HepG2 (cell line): ENCODE measurements at regions not wholly inside any gene's neighbourhood (a gene's known extent, or its start where the extent isn't known, plus 50 kb on each side); places are given as distances from the start of the nearest gene placed in this dataset.

Source experiments
- ATAC-seq: fragments of 200-7000 bp; cut with Tn5 transposase; 3 replicates; pipeline ENCODE4 v1.9.1; 2020; ENCODE audit warnings: mild to moderate bottlenecking, moderate library complexity
- BruUV-seq: library from RNA; stranded (reverse); fragments of 400-500 nt; replicated peaks from 2 replicates; lab custom pipeline; 2021; lab: Mats Ljungman, UMichigan
- CTCF ChIA-PET: fragments of 300-600 bp; formaldehyde crosslinking; extraction: SDS; loops from one replicate; lab custom pipeline; 2021; ENCODE audit warnings: low total read pairs, inconsistent platforms, low intra/inter-chr PET ratio; lab: Yijun Ruan, JAX
- POLR2A ChIA-PET: fragments of 350-600 bp; sonication (Branson Sonifier 250); formaldehyde crosslinking; loops from one replicate; lab custom pipeline; 2020; ENCODE audit warnings: antibody characterized with exemption, inconsistent platforms; lab: Yijun Ruan, JAX
- DNase-seq: peaks from one replicate; pipeline ENCODE4 v3.0.0-alpha.2; 2015; ENCODE audit warnings: low spot score
- FAIRE-seq: peaks from 3 replicates; lab custom pipeline; 2011; peaks lifted over from hg19 to GRCh38; lab: Jason Lieb, UNC
- H2AFZ ChIP-seq: one replicate; pipeline ENCODE4 v1.6.1; 2011; ENCODE audit warnings: low read length, inconsistent platforms
- H3K27ac ChIP-seq: fragments of 300-600 bp; 3 replicates; pipeline ENCODE4 v1.8.0; 2011; ENCODE audit warnings: mixed run types, mild to moderate bottlenecking, mixed read lengths, low read length, inconsistent platforms; ENCODE audit not compliant: insufficient read depth; ENCODE audit errors: extremely low read length
- H3K27me3 ChIP-seq, 2 experiments: fragments of 200-600 bp in 1 of 2; 2 replicates in 1 of 2; 3 replicates in 1 of 2; pipeline versions ENCODE4 v1.6.0 to v1.8.0; 2011; ENCODE audit warnings: low read length in 2 of 2, mild to moderate bottlenecking in 2 of 2, moderate library complexity in 2 of 2, inconsistent platforms in 1 of 2; ENCODE audit not compliant: insufficient read depth in 2 of 2, control insufficient read depth in 1 of 2
- H3K36me3 ChIP-seq, 2 experiments: fragments of 200-600 bp in 1 of 2; replicated peaks in 1 of 2; 2 replicates in 1 of 2; 3 replicates in 1 of 2; pipeline versions ENCODE4 v1.5.1 to v1.8.0; 2011; ENCODE audit warnings: low read length in 2 of 2, inconsistent platforms in 1 of 2; ENCODE audit not compliant: insufficient read depth in 2 of 2, control insufficient read depth in 1 of 2
- H3K4me1 ChIP-seq: 2 replicates; pipeline ENCODE4 v1.5.1; 2012; ENCODE audit warnings: low read length, inconsistent platforms; ENCODE audit not compliant: insufficient read depth
- H3K4me2 ChIP-seq: 2 replicates; pipeline ENCODE4 v1.6.0; 2011; ENCODE audit warnings: low read depth, low read length, inconsistent platforms
- H3K4me3 ChIP-seq, 3 experiments: fragments of 200-600 bp in 1 of 3; sonication (generic), shearing (Covaris generic) in 1 of 3; replicated peaks in 1 of 3; 2 replicates each; pipeline ENCODE4 v1.5.1; 2011 to 2016; ENCODE audit warnings: low read length in 3 of 3, inconsistent platforms in 2 of 3, low read depth in 2 of 3, mild to moderate bottlenecking in 2 of 3, control low read depth in 1 of 3, mixed read lengths in 1 of 3; ENCODE audit not compliant: insufficient read depth in 1 of 3
- H3K79me2 ChIP-seq: one replicate; pipeline ENCODE4 v1.6.1; 2011; ENCODE audit warnings: low read length, inconsistent platforms; ENCODE audit not compliant: insufficient read depth
- H3K9ac ChIP-seq: 2 replicates; pipeline ENCODE4 v1.6.0; 2011; ENCODE audit warnings: mild to moderate bottlenecking, low read depth, low read length, inconsistent platforms; ENCODE audit not compliant: insufficient read depth
- H3K9me3 ChIP-seq: 2 replicates; pipeline ENCODE4 v1.5.1; 2012; ENCODE audit warnings: mild to moderate bottlenecking, low read length
- H4K20me1 ChIP-seq: 2 replicates; pipeline ENCODE4 v1.6.0; 2011; ENCODE audit warnings: inconsistent platforms, mild to moderate bottlenecking, low read length, moderate library complexity; ENCODE audit not compliant: insufficient read depth
- MIER2 ChIP-seq: IDR thresholded peaks from 2 replicates; pipeline ENCODE4 v1.6.1; 2016; ENCODE audit warnings: missing biosample characterization, missing genetic modification reagents
- PLRG1 ChIP-seq: fragments of 450-650 bp; conservative IDR thresholded peaks from 2 replicates; pipeline ENCODE4 v1.6.1; 2016
- RFXANK ChIP-seq: IDR thresholded peaks from 2 replicates; pipeline ENCODE4 v1.6.1; 2016
- SOX6 ChIP-seq, 2 experiments: fragments of 450-650 bp in 1 of 2; sonication (generic) in 1 of 2; formaldehyde crosslinking in 1 of 2; IDR thresholded peaks; 2 replicates each; pipeline versions ENCODE4 v1.4.0 to v1.6.1; 2017 to 2020; ENCODE audit warnings: antibody characterized with exemption in 1 of 2, mild to moderate bottlenecking in 1 of 2, missing genetic modification reagents in 1 of 2
- ZBTB21 ChIP-seq: sonication (generic); formaldehyde crosslinking; IDR thresholded peaks from 2 replicates; pipeline ENCODE4 v1.4.0; 2020; ENCODE audit warnings: missing genetic modification reagents
- ZNF546 ChIP-seq: sonication (generic); formaldehyde crosslinking; conservative IDR thresholded peaks from 2 replicates; pipeline ENCODE4 v1.8.1; 2023; ENCODE audit warnings: mild to moderate bottlenecking, missing genetic modification reagents
- ZNF615 ChIP-seq: sonication (generic); formaldehyde crosslinking; IDR thresholded peaks from 2 replicates; pipeline ENCODE4 v1.5.0; 2020; ENCODE audit warnings: mild to moderate bottlenecking, missing genetic modification reagents, borderline replicate concordance
- WGBS: methylation state at CpG from one replicate; pipeline ENCODE4 v1.1.6; 2017; ENCODE audit warnings: low lambda C conversion rate; 5-methylcytosine and 5-hydroxymethylcytosine counted together
- in situ Hi-C: cut with HindIII; loops from 2 replicates; pipeline ENCODE4 v1.10.0; 2017; ENCODE audit warnings: low pct_unique_long_range_greater_than_20kb; ENCODE audit not compliant: extremely low pct_ligation_motif_present
- intact Hi-C: fragments of 100-400 bp; cut with micrococcal nuclease; formaldehyde crosslinking; loops from one replicate; pipeline ENCODE4 v1.10.0; 2022; ENCODE audit not compliant: unreplicated experiment
- TF ChIP-seq, protein P1 (sequence below): sonication (generic); formaldehyde crosslinking; IDR thresholded peaks from 2 replicates; pipeline ENCODE4 v1.4.0; 2020; ENCODE audit warnings: missing genetic modification reagents, borderline replicate concordance
- TF ChIP-seq, protein P2 (sequence below): sonication (generic); formaldehyde crosslinking; IDR thresholded peaks from 2 replicates; pipeline ENCODE4 v1.4.0; 2020; ENCODE audit warnings: missing genetic modification reagents
- TF ChIP-seq, protein P3 (sequence below): IDR thresholded peaks from 2 replicates; pipeline ENCODE4 v1.4.0; 2020; ENCODE audit warnings: mild to moderate bottlenecking, missing genetic modification reagents
- TF ChIP-seq, protein P4 (sequence below), 2 experiments: sonication (generic) in 1 of 2; formaldehyde crosslinking in 1 of 2; IDR thresholded peaks; 2 replicates each; pipeline versions ENCODE4 v1.5.1 to v1.6.1; 2011 to 2020; ENCODE audit warnings: borderline replicate concordance in 1 of 2, low read depth in 1 of 2, low read length in 1 of 2, mild to moderate bottlenecking in 1 of 2, missing genetic modification reagents in 1 of 2, moderate library complexity in 1 of 2

DNA sequence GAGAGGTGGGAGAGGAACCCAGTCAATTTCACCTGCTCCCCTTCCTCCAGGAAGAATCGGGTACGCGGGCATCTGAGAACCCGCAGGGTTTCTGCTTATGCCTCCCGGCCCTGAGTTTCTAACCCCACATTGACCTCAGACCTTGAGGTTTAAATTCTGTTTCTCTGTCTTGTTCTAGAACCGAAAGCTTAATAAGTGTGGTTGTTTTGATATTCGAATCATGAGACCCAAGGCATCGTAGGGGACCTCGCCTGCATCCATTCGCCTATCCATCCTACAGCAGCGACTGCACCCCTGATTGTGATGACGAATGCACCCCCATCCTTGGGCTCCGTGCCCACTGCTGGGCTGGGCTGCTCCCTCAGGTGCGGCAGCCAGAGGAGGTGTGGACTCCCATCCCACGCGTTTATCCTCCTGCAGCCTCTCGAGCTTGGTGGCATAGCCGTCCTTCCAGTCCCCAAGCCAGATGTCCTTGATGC is 80.8 kb upstream of the IER5L start:
- Histone ChIP-seq H3K4me1 (peaks cover 8% of the 10 kb centered on the region), H3K9ac (no peak overlapping the region), H3K9me3 (no peaks in the 10 kb centered on the region), H3K27me3 (peaks cover 3 to 81% of the 10 kb centered on the region in 2 experiments; a peak in 4 of 5 replicates), H3K79me2 (no peaks in the 10 kb centered on the region), H4K20me1 (no peaks in the 10 kb centered on the region), H3K4me3 (no peak overlapping the region), H3K27ac (no peak overlapping the region), H3K4me2 (no peak overlapping the region), H2AFZ (no peak overlapping the region), H3K36me3 (no peaks in the 10 kb centered on the region)
- 46% methylated on average over 18 of the region's 18 CpGs for WGBS
- ATAC-seq = no peak
- FAIRE-seq = no peak
- in situ Hi-C loops (no loop called here), intact Hi-C loops (loop anchor here (10.0 kb wide), 1 partner anchor 86 kb away; no protein-coding TSS in a partner anchor)
- ChIA-PET POLR2A (interaction anchor here (0.8 kb wide), 1 partner anchor 75 kb away, joined by 3 read pairs; no protein-coding TSS in a partner anchor), CTCF (no interaction called here)
- DNase-seq = no peak
- BruUV-seq = no TSS peak
- TF ChIP-seq, protein P1, sequence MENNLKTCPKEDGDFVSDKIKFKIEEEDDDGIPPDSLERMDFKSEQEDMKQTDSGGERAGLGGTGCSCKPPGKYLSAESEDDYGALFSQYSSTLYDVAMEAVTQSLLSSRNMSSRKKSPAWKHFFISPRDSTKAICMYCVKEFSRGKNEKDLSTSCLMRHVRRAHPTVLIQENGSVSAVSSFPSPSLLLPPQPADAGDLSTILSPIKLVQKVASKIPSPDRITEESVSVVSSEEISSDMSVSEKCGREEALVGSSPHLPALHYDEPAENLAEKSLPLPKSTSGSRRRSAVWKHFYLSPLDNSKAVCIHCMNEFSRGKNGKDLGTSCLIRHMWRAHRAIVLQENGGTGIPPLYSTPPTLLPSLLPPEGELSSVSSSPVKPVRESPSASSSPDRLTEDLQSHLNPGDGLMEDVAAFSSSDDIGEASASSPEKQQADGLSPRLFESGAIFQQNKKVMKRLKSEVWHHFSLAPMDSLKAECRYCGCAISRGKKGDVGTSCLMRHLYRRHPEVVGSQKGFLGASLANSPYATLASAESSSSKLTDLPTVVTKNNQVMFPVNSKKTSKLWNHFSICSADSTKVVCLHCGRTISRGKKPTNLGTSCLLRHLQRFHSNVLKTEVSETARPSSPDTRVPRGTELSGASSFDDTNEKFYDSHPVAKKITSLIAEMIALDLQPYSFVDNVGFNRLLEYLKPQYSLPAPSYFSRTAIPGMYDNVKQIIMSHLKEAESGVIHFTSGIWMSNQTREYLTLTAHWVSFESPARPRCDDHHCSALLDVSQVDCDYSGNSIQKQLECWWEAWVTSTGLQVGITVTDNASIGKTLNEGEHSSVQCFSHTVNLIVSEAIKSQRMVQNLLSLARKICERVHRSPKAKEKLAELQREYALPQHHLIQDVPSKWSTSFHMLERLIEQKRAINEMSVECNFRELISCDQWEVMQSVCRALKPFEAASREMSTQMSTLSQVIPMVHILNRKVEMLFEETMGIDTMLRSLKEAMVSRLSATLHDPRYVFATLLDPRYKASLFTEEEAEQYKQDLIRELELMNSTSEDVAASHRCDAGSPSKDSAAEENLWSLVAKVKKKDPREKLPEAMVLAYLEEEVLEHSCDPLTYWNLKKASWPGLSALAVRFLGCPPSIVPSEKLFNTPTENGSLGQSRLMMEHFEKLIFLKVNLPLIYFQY = no peak
- no peak for TF ChIP-seq ZNF615 (CRISPR knock-in tag)
- TF ChIP-seq RFXANK (CRISPR knock-in tag) = no peak
- TF ChIP-seq, protein P2, sequence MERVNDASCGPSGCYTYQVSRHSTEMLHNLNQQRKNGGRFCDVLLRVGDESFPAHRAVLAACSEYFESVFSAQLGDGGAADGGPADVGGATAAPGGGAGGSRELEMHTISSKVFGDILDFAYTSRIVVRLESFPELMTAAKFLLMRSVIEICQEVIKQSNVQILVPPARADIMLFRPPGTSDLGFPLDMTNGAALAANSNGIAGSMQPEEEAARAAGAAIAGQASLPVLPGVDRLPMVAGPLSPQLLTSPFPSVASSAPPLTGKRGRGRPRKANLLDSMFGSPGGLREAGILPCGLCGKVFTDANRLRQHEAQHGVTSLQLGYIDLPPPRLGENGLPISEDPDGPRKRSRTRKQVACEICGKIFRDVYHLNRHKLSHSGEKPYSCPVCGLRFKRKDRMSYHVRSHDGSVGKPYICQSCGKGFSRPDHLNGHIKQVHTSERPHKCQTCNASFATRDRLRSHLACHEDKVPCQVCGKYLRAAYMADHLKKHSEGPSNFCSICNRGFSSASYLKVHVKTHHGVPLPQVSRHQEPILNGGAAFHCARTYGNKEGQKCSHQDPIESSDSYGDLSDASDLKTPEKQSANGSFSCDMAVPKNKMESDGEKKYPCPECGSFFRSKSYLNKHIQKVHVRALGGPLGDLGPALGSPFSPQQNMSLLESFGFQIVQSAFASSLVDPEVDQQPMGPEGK (CRISPR knock-in tag) = no peak
- TF ChIP-seq, protein P3, sequence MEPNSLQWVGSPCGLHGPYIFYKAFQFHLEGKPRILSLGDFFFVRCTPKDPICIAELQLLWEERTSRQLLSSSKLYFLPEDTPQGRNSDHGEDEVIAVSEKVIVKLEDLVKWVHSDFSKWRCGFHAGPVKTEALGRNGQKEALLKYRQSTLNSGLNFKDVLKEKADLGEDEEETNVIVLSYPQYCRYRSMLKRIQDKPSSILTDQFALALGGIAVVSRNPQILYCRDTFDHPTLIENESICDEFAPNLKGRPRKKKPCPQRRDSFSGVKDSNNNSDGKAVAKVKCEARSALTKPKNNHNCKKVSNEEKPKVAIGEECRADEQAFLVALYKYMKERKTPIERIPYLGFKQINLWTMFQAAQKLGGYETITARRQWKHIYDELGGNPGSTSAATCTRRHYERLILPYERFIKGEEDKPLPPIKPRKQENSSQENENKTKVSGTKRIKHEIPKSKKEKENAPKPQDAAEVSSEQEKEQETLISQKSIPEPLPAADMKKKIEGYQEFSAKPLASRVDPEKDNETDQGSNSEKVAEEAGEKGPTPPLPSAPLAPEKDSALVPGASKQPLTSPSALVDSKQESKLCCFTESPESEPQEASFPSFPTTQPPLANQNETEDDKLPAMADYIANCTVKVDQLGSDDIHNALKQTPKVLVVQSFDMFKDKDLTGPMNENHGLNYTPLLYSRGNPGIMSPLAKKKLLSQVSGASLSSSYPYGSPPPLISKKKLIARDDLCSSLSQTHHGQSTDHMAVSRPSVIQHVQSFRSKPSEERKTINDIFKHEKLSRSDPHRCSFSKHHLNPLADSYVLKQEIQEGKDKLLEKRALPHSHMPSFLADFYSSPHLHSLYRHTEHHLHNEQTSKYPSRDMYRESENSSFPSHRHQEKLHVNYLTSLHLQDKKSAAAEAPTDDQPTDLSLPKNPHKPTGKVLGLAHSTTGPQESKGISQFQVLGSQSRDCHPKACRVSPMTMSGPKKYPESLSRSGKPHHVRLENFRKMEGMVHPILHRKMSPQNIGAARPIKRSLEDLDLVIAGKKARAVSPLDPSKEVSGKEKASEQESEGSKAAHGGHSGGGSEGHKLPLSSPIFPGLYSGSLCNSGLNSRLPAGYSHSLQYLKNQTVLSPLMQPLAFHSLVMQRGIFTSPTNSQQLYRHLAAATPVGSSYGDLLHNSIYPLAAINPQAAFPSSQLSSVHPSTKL = no peak
- TF ChIP-seq SOX6 (IDR thresholded peaks at IDR 0.05) = no peak
- TF ChIP-seq SOX6 (CRISPR knock-in tag; IDR thresholded peaks at IDR 0.05) = no peak
- no peak for TF ChIP-seq MIER2 (CRISPR knock-in tag)
- TF ChIP-seq, protein P4, sequence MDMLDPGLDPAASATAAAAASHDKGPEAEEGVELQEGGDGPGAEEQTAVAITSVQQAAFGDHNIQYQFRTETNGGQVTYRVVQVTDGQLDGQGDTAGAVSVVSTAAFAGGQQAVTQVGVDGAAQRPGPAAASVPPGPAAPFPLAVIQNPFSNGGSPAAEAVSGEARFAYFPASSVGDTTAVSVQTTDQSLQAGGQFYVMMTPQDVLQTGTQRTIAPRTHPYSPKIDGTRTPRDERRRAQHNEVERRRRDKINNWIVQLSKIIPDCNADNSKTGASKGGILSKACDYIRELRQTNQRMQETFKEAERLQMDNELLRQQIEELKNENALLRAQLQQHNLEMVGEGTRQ (IDR thresholded peaks at IDR 0.05; ENCODE audit: low read depth, low read length) = no peak
- TF ChIP-seq, protein P4 (CRISPR knock-in tag; IDR thresholded peaks at IDR 0.05; ENCODE audit: borderline replicate concordance) = no peak
- no peak for TF ChIP-seq ZNF546 (CRISPR knock-in tag)
- no peak for TF ChIP-seq PLRG1
- no peak for TF ChIP-seq ZBTB21 (CRISPR knock-in tag)
